Kidney capillary endothelial cell (primary cell): ENCODE measurements at regions not wholly inside any gene's neighbourhood (a gene's known extent, or its start where the extent isn't known, plus 50 kb on each side); places are given as distances from the start of the nearest gene placed in this dataset.
"Not testable (repeated sequence)": the region's sequence is repeated elsewhere in the genome, so short reads cannot be mapped to it uniquely, and the experiment has no call there.

Experiments used
- DNase-seq: peaks from one replicate; pipeline ENCODE4 v3.0.0-alpha.2; 2018; ENCODE audit warnings: low spot score

DNA sequence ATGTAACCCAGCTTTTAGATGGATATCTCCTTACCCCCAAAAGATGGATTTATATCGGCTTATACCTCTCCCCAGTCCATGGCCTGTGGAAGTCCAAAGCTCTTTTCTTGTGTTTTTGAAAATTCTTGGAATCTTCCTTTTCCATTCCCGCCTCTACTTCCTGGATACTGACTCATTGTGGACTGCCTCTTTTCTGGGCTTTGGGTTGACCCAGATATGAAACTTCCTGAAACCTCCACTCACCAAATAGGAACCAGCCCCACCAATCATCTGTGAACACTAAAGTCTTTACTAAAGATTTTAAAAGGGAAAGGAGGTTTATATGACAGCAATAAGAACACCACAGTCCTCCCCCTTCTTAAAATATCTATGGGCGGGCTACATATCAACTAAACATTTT, 163.4 kb upstream of the SYN3 start:
- DNase-seq = no peak

DNA sequence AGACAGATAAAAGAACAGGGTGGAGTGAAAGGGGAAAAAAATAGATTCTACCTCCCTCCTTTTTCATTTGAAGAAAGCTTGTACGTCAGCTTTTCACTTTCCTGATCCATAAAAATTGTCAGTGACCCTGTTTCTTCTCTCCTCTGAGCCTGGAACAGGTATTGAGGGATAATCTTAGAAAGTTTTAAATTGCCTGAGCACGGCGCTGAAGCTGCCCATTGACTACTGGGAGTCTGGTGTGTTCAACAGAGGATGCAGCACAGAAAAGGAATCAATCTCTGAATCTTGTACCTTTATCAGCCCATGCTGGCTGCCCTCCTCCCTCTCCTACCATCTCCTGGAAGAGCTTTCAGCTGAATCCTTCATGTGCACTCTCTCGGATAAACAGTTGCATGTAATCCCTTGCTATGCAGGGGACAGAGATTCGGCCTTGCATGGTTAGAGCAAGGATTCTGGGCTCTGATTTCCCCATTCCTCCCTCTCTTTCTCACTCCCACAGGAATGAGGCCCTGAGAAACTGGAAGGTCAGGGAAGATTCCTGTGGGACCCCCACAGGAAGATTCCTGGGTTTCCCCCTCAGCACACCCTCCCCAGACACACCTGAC, 162.4 kb upstream of the SYN3 start:
- DNase-seq = no peak

DNA sequence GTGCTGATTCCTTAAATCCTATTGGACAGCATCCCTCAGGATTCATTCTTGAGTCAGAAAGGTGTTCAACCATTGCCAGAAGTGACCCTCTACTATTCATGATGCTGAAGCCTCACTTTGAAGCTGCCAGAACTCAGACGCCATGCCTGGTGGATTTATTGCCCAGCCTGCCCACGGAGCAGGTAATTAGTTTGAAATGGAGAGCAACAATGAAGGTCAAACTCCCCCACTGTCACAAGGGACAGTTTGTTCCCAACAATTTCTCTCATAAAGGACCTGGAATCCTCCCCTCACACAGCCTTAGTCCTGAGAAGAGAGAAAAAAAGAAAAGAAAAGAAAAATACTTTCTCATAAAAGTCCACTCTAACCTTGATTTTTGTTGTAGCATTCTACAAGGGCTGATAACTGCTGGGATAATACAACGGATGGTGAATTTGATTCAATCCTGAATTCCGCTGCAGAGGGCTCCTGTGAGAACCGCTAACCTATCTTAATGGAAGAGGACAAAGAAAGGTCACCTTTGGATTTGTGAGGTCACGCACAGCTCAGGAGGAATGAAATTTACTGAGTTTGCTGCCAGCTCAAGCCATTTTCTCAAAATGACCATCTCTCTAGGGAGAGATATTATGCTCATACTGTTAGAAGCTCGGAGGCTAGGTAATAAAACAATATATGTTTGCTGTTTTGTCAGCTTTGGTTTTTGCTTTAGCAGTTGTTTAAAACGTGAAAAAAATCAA, 161.6 kb upstream of the SYN3 start:
- DNase-seq = no peak

DNA sequence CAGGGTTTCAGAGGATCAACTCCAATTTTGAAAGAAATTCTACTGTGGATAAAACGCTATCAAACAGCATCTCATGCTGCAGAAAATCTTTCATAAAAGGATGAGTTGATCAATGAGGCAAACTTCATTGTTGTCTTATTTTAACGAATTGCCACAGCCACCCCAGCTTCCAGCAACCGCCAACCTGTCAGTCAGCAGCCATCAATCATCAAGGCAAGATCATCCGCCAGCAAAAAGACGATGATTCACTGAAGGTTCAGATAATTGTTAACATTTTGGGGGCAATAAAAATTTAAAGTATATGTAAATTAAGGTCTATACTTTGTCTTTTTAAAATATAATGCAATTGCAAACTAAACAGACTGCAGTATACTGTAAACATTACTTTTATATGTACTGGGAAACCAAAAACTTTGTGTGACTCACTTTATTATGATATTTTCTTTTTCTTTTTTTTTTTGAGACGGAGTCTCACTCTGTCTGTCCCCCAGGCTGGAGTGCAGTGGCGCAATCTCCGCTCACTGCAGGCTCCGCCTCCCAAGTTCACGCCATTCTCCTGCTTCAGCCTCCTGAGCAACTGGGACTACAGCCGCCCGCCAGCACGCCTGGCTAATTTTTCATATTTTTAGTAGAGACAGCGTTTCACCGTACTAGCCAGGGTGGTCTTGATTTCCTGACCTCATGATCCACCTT, 155.3 kb upstream of the SYN3 start:
- no peak for DNase-seq

DNA sequence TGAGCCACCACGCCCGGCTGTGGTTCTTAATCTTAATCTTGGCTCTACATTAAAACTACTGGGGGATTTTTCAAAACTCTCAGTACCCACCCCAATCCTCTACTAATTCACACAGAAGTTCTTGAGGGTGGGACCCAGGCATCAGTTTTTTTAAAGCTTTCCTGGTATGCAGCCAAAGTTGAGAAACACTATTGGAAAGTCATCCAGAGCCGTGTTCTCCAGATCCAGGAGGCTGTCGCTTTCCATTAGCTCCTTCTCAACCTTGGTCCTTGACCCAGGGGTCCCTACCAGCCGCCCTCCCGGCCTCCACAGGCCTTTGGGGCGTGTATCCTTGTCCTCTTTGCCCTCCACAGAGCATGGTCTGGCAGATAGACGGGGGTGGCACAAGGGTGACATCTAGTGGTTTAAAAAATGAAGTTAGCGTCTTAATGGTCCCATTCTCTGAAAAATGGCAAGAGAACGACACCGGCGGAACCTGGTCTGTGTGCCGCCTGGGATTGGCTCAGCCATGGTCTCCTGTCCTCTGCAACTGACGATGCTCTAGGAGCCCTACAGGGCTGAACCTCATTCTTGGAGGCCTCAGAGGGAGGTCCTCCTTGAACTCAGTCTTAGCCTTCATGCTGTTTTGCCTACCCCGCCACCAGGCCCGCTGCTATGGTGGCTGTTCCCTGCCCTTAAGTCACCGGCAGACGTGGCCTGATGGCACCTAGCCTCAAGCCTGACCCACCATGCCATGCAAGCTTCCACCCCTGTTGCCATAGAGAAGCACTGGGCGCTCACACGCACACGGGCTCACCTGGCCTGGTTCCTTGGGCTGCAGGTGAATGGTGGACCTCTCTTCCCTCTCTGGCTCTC, 152.0 kb upstream of the SYN3 start:
- peak; percentile 59 for DNase-seq

DNA sequence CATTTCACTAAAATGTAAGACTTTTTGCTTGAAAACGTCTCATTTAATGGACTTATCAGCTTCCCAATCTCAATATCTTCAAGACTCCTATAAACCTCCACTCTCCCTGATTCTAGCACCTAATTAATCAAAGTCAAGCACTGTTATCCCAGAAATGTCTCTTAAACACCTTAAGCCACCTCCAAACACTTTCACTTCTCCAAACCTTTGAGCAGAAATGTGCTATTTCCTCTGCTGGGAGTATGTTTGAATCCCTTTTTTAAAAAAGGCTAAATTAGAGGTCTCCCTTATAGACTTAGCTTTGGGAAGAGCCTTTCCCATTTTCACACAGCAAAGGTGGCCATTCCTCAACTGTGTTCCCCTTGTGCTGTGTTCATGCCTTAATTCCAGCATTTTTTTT, 146.2 kb upstream of the SYN3 start:
- DNase-seq = no peak

DNA sequence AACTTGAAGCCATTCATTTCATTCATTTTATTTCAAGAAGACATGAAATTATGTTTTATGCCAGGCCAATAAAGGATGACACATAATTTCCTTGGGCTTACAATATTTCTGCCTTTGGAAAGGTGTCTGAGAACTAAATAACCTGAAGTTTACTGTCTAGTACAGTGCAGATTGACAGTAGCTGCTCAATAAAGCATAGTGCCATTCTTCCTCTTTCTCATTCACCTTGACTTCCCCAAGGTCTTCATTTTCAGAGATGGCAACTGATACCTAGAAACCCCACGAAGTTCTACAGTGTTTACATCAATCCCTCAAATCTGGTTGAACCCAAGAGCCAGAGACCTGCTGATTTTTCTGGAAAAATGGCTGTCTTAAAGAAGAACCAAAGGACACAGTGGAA, 144.3 kb upstream of the SYN3 start:
- DNase-seq = no peak

DNA sequence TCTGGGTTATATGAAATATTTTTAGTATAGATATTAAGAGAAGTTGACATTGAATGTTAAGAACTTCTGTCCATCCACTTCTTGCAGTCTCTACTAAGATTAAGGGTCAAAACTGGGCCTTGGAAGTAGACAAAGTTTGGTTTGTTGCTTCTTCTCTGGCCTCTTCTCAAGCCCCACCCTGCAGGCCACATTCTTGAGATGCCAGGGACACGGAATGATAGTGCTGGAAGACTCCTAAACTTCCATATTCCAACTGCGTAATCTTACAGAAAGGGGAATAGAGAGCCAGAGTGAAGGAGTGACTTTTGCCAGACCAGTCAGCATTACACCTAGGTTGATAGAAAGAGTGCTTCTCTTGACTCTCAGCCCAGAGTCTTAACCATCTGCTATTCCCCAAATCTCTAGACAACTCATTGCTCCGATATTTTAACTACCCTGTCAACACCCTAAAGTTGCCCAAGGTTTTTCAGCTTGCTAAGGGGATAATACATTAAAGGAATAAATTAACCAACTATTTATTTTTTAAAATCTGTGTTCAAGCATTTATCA, 136.4 kb upstream of the SYN3 start:
- DNase-seq = no peak

DNA sequence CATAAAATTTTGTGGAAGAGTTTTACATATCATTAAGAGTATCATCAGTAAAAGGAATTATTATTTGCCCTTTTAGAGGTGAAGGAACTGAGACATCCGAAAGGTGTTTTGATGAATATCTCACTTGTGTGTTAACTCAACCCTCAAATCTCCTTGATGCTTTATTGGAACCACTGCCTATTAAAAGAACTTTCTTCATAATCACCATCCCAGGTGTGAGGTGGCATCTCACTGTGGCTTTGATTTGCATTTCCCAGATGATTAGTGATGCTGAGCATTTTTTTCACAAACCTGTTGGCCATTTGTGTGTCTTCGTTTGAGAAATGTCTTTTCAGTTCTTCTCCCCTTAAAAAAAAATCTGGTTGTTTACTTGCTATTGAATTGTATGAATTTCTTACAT, 134.0 kb upstream of the SYN3 start:
- no peak for DNase-seq

DNA sequence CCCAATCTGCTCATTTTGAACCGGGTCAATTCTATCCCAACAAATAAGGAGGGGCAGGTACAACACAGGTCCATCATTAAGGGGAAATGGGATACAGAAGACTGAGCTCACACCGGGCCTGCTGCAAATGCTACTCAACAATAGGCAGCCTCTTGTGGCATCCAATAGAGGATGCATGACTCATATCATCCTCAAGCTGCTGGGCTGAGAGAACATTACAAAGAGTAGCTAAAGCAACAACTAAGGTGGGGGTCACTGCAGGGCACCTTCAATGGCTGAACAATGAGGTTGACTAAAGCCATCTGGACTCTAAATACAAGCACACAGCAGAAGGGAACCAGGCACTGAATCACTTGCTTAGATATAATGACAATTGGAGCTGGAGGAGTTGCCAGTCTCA, 130.1 kb upstream of the SYN3 start:
- DNase-seq = peak; percentile 91

DNA sequence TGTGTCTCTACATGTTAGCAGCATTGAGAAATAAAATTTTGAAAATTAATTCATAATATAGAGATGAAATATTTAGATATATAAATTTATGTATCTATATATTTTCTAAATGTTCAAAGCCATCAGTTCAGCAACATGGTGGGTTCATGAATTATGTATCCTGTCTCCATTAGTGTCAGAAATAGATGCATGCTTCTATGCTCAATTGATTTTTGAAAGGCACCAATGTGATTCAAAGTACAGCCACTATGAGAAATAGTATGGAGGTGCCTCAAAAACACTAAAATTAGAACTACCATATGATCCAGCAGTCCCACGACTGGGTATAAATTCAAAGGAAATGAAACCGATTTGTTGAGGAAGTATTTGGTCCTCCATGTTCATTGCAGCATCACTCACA, 128.6 kb upstream of the SYN3 start:
- DNase-seq = no peak

DNA sequence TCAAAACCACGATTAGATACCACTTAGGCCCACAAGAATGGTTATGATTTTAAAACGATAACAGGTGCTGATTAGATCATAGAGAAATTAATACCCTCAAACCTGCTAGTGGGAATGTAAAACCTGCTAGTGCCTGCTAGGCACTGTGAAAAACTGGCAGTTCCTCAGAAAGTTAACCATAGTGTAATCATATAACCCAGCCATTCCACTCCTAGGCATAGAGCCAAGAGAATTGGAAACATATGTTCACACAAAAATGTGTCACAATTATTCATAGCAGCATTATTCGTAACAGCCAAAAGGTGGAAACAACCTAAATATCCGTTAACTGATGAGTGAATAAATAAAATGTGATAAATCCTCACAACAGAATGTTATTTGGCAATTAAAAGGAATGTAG, 122.2 kb upstream of the SYN3 start:
- DNase-seq = no peak

DNA sequence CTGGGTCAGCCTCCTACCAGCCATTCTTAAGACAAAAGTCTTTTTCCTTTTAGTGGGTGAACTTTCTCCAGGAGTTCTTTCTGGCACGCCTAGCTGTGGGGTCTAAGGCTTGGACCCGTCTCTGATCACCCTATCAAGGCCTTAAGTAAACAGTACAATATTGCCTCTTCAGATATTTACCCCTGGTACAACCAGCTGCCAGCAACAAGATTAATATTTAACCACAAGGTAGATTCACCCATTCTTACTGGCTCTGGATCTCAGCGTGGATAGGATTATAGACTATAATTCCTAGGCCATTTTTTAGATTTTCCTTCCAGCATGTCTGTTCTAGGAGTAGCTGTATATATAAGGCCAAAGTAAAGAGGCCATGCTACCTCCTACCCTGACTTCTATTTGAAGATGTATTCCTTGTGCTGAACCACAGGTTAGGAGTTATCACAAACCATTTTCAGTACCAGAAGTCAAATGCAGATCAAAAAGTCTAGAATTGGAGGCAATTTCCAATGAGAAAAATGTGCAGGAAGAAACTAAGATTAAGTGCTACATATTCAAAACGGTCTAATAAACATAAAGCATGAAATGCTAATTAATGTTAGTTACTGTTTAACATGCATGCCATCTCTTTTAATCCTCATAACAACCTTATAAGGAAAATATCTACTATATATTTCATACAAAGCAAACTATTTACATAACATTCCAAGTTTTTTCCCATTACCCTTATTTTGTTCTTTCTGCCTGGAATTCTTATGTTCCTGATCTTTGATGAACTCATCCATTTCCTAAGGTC, 110.0 kb upstream of the SYN3 start:
- no peak for DNase-seq

DNA sequence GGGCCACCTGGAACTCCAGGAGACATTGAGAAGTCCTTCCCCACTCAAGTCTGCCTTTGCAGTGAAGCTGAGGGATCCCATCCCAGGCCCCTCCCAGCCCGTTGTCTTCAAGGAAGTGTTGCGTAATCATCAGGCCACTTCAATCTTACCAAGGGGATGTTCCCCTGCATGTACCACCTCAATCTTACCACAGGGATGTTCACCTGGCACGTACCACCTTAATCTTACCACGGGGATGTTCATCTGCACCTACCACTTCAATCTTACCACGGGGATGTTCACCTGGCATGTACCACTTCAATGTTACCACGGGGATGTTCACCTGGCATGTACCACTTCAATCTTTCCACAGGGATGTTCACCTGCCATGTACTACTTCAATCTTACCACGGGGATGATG, 108.0 kb upstream of the SYN3 start:
- DNase-seq = no peak

DNA sequence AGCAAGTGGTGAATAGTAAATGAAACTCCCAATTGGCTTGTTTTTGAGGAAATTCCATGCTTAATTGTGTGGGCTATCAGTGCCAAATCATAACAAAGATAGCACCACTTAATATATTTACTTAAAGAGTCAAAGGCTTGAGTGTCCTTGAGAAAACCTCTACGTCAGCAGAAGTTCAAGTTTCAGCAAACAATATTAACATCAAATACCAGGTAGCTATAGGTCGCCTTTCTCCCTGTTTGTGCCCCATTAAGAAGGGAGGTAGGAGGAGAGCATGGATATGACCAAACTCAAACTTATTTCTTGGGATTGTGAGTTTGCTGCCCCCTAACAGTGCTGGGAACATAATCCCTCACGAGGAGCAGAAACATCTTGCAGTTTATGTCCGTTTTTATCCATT, 105.6 kb upstream of the SYN3 start:
- no peak for DNase-seq

DNA sequence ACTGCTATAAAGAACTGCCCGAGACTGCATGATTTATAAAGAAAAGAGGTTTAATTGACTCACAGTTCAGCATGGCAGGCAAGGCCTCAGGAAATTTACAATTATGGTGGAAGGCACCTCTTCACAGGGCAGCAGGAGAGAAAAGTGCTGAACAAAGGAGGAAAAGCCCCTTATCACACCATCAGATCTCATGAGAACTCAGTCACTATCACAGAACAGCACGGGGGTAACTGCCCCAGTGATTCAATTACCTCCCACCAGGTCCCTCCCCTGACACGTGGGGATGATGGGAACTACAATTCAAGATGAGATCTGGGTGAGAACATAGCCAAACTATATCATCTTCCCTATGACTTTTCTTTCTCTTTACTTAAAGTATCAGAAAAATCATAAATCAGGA, 104.0 kb upstream of the SYN3 start:
- no peak for DNase-seq

DNA sequence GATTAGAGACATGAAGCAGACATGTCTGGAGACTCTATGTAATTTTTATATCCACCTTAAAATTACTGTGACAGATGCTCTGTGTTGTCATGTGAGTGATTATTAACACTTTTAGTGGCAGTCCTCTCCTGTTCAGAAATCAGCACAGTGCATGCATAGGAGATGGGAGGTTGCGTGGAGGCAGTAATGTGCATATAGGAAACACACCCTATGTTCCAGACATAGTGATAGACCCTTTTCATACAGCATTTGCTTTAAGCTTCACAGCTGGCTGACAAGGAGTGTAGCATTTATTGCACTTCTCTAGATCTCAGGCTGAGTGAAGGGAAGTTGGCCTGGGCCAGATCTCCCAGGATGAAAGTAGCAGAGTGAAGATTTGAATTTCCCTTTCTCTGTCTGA, 102.3 kb upstream of the SYN3 start:
- no peak for DNase-seq

DNA sequence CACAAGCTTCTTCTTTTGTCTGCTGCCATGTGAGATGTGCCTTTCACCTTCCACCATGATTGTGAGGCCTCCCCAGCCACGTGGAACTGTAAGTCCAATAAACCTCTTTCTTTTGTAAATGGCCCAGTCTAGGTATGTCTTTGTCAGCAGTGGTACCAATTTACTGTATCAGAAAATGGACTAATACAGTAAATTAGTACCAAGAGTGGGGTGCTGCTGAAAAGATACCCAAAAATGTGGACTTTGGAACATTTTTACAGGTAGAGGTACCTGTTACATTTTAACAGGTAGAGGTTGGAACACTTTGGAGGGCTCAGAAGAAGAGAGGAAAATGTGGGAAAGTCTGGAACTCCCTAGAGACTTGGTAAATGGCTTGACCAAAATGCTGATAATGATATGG, 96.8 kb upstream of the SYN3 start:
- not testable (repeated sequence) for DNase-seq

DNA sequence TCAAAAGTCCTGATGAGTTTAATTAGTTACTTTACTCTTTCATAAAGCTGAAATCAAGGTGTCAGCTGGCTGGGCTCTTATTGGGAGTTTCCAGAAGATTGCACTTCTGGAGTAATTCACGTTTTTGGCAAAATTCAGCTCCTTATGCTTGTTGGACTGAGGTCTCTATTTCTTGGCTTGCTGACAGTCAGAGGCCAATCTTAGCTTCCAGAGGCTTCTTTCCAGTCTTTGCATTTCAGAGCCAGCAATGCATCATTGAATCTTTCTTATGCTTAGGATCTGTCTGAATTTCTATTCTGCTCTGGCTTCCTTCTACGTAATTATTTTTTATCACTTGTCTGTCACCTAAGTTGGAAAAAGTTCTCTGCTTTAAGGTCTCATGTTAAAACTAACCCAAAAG, 91.4 kb upstream of the SYN3 start:
- no peak for DNase-seq

DNA sequence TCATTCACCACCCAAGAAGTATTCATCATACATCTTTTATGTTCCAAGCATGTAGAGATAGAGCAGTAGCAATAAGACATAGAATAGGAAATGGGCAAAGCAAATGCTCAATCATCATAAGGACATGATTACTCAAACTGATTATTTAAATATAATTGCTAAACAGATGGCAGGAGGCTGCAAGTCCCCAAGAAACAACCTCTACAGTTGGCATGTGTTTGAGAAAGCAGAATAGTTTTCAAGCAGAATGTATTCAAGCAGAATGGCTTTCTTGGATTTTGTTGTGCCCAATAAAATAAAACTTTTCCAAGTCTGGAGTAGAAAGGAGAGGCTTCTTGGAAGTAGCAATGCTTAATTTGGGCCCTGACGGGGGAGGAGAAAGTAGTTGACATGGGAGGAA, 86.5 kb upstream of the SYN3 start:
- DNase-seq = no peak

DNA sequence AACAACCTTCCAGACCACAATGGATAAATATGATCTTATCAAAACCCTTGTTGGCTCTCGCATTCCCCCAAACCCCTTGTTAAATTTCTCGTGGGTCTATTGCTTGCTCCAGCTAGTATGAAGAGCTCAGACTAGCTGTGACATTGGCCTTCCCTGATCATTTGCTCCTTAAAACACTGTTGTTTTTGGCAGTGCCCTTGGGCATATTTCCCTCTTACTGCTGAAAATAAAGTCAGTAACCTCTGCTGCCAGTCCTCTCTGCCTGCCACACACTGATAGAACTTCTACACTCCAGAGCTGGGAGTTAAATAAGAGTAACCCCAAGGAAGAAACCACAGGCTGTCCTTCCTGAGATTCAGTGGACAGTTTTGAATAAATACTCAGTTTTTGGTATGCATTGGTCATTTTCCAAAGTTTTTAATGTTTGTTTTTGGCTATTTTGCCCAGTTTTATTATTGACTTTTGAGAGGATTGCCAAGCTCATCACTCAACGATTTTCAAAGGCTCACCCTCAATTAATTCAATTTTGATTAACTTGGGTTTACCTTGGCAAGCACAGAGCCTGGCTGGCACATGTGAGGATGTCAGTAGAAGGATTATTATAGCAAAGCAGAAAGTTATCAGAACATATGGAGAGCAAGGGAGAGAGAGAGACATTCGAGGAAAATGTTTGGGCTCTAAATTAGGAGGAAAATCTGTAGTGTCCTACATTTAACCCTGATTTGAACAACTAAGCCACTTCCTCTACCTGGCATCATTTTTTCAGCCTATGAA, 84.3 kb upstream of the SYN3 start:
- DNase-seq = no peak
